HepG2 (cell line): ENCODE measurements at regions not wholly inside any gene's neighbourhood (a gene's known extent, or its start where the extent isn't known, plus 50 kb on each side); places are given as distances from the start of the nearest gene placed in this dataset.

Source experiments
- ARNTL ChIP-seq: sonication (generic); formaldehyde crosslinking; IDR thresholded peaks from 2 replicates; pipeline ENCODE4 v1.4.0; 2020; ENCODE audit warnings: mild to moderate bottlenecking, missing genetic modification reagents
- ATF7 ChIP-seq, 2 experiments: fragments of 450-650 bp in 1 of 2; sonication (generic) in 1 of 2; formaldehyde crosslinking in 1 of 2; IDR thresholded peaks; 2 replicates each; pipeline versions ENCODE4 v1.4.0 to v1.6.1; 2016 to 2020; ENCODE audit warnings: antibody characterized with exemption in 1 of 2, mild to moderate bottlenecking in 1 of 2, missing genetic modification reagents in 1 of 2
- EED ChIP-seq: sonication (generic); formaldehyde crosslinking; IDR thresholded peaks from 2 replicates; pipeline ENCODE4 v1.5.0; 2020; ENCODE audit warnings: mild to moderate bottlenecking, missing genetic modification reagents
- EZH2 ChIP-seq: conservative IDR thresholded peaks from 2 replicates; pipeline ENCODE4 v1.6.1; 2012; ENCODE audit warnings: mild to moderate bottlenecking, low read depth, low read length, moderate library complexity
- RAD51 ChIP-seq: fragments of 450-650 bp; IDR thresholded peaks from 2 replicates; pipeline ENCODE4 v1.6.1; 2016; ENCODE audit warnings: borderline replicate concordance

DNA sequence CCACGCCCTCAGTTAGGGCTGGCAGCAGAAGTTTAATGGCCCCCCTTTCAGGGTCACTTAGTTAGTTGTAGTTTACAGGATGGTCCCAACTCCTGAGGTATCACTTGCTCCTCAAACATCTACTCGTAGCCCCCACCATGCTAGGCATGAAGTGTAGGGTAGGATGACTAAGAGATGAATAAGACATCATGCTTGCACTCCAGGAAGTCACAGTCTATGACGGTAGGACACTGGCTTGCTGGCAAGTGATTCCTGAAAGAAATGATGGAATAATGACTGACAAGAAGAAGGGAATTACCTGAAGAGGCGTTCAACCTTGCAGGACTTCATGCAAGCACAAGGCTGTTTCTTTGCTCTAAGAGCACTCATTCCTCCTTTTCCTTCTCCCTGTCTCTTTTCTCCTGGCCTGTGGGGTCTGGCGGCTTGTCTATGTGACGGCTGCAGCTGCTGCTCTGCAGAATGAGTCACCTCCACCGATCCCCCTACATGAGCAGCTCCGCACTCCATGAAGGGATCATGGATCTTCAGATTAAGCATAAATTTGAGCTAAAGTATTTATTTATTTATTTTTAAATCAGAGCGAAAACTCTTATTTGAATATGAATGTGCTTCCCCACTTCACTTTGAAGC, 82.9 kb upstream of the BOC start:
- TF ChIP-seq EED (no peak), ARNTL (CRISPR knock-in tag) (no peak), ATF7 (IDR thresholded peaks at IDR 0.05) (no peak), ATF7 (CRISPR knock-in tag; IDR thresholded peaks at IDR 0.05) (no peak), EZH2 (no peak), RAD51 (no peak)
